ENCODE measurements at regions not wholly inside any gene's neighbourhood (a gene's known extent, or its start where the extent isn't known, plus 50 kb on each side); places are given as distances from the start of the nearest gene placed in this dataset.

- H4K20me1 ChIP-seq (ENCODE audit: control insufficient read depth, extremely low read depth, insufficient read depth, low read length) = no peaks in the 10 kb centered on the region
- H3K4me1 ChIP-seq (ENCODE audit: control insufficient read depth, extremely low read depth, insufficient read depth, low read length) = no peaks in the 10 kb centered on the region
- DNase-seq (ENCODE audit: low read depth in 2 of 2) = no peak
- no peaks in the 10 kb centered on the region for H3K79me2 ChIP-seq (ENCODE audit: control insufficient read depth, insufficient read depth, low read length)
- no peaks in the 10 kb centered on the region for H3K9me3 ChIP-seq (ENCODE audit: control insufficient read depth, insufficient read depth, low read depth, low read length)
- H3K27ac ChIP-seq (ENCODE audit: insufficient read depth, low read length) = no peak overlapping the region
- no peaks in the 10 kb centered on the region for H3K36me3 ChIP-seq (ENCODE audit: control insufficient read depth, insufficient read depth, low read length)
- TF ChIP-seq EZH2 (IDR thresholded peaks at IDR 0.05; ENCODE audit: low read length, missing control alignments) (no peak), CTCF (conservative IDR thresholded peaks at IDR 0.05 in 1 of 2, IDR thresholded peaks at IDR 0.05 in 1 of 2; ENCODE audit: low read depth in 1 of 2, low read length in 2 of 2) (no peak)
- H3K27me3 ChIP-seq (ENCODE audit: control insufficient read depth, insufficient read depth, low read length) = peaks cover 40% of the 10 kb centered on the region
- no peak overlapping the region for H2AFZ ChIP-seq (ENCODE audit: low read length)
- H3K9ac ChIP-seq (ENCODE audit: insufficient read depth, low read length) = no peak overlapping the region
- no peak overlapping the region for H3K4me3 ChIP-seq (replicated peaks in 1 of 4; ENCODE audit: control extremely low read depth in 1 of 4, insufficient read depth in 1 of 4, low read depth in 3 of 4, low read length in 4 of 4)
- H3K4me2 ChIP-seq (ENCODE audit: extremely low read depth, insufficient read depth, low read length) = no peak overlapping the region
Observed at GRCh38 chr11:123361110-123361509, 69.0 kb upstream of the GRAMD1B start.

DNA sequence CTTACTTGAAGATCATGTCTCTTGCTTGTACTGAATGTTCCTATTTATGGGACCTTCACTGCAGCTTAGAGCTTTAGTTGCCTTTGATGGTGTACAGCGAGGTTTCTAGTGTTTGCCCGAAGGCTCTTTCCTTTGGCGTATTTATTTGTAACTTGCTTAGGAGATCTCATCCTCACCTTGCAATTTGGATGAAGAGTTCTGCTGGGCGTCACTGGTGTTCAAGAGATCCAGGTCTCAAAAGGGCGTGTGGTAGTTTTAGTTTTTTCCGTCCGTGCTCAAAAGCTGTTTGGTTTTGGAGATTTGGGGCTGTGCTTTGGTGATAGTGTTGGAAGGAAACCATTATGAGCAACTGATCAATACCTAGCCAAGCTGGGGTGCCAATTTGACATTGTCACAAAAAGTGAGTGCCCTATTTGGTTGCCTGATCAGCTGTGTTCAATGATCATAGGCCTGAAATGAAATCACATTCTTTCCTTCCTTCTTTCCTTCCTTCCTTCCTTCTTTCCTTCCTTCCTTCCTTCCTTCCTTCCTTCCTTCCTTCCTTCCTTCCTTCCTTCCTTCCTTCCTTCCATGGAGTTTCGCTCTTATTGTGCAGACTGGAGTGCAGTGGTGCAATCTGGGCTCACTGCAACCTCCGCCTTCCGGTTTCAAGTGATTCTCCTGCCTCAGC is 69.7 kb upstream of the GRAMD1B start:
- Histone ChIP-seq H3K79me2 (ENCODE audit: control insufficient read depth, insufficient read depth, low read length) (no peaks in the 10 kb centered on the region), H3K9me3 (ENCODE audit: control insufficient read depth, insufficient read depth, low read depth, low read length) (no peaks in the 10 kb centered on the region), H3K27ac (ENCODE audit: insufficient read depth, low read length) (no peak overlapping the region), H3K9ac (ENCODE audit: insufficient read depth, low read length) (no peak overlapping the region), H4K20me1 (ENCODE audit: control insufficient read depth, extremely low read depth, insufficient read depth, low read length) (no peaks in the 10 kb centered on the region), H3K36me3 (ENCODE audit: control insufficient read depth, insufficient read depth, low read length) (no peaks in the 10 kb centered on the region), H2AFZ (ENCODE audit: low read length) (no peak overlapping the region), H3K4me1 (ENCODE audit: control insufficient read depth, extremely low read depth, insufficient read depth, low read length) (no peaks in the 10 kb centered on the region), H3K4me3 (replicated peaks in 1 of 4; ENCODE audit: control extremely low read depth in 1 of 4, insufficient read depth in 1 of 4, low read depth in 3 of 4, low read length in 4 of 4) (no peak overlapping the region), H3K4me2 (ENCODE audit: extremely low read depth, insufficient read depth, low read length) (no peak overlapping the region), H3K27me3 (ENCODE audit: control insufficient read depth, insufficient read depth, low read length) (peaks cover 40% of the 10 kb centered on the region)
- no peak for DNase-seq (ENCODE audit: low read depth in 2 of 2)
- no peak for TF ChIP-seq EZH2 (IDR thresholded peaks at IDR 0.05; ENCODE audit: low read length, missing control alignments)
- no peak for TF ChIP-seq CTCF (conservative IDR thresholded peaks at IDR 0.05 in 1 of 2, IDR thresholded peaks at IDR 0.05 in 1 of 2; ENCODE audit: low read depth in 1 of 2, low read length in 2 of 2)

DNA sequence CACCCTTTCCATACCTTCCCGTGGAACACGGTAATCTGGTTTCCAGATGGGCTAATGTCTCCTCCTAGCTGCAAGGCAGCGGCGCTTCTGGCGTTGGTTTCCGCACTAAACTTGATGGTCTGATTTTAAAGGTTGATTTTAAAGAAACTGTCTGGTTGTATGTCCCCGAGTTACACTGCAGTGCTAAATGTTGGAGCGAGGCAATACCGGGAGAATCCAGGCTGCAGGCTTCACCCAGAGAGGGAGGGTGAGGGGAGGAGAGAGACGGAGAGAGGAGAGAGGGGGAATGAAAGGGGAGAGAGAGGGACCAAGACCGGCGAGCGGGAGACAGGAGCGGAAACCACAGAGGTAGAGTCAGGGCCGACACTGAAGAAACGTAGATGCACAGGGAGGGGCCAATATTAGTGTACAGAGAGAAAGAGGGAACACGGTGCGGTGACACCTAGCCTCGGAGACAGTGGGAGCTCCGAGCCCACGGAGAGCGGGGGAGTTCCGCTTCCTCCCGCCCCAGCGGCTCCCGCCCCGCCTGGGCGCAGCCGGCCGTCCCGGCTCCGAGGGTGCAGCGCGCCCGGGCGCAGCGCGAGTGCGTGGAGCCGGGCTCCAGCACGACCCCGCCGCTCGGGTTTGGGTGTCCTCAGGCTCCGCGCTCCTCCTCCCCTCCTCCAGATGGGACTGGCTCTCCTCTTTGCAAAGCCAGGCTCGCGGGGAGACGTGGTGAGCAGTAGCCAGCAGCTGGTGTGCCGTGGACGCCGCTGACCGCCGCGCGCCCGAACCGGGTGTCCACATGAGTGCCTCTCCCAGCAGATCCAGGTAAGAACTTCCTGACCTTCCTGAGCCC is 71.9 kb upstream of the GRAMD1B start:
- Histone ChIP-seq H3K9me3 (ENCODE audit: control insufficient read depth, insufficient read depth, low read depth, low read length) (no peaks in the 10 kb centered on the region), H3K4me1 (ENCODE audit: control insufficient read depth, extremely low read depth, insufficient read depth, low read length) (no peaks in the 10 kb centered on the region), H3K4me2 (ENCODE audit: extremely low read depth, insufficient read depth, low read length) (no peak overlapping the region), H3K4me3 (replicated peaks in 1 of 4; ENCODE audit: control extremely low read depth in 1 of 4, insufficient read depth in 1 of 4, low read depth in 3 of 4, low read length in 4 of 4) (peak overlapping the region in 1 of 4 experiments; percentile 27), H2AFZ (ENCODE audit: low read length) (no peak overlapping the region), H3K79me2 (ENCODE audit: control insufficient read depth, insufficient read depth, low read length) (no peaks in the 10 kb centered on the region), H3K27ac (ENCODE audit: insufficient read depth, low read length) (no peak overlapping the region), H3K9ac (ENCODE audit: insufficient read depth, low read length) (no peak overlapping the region), H4K20me1 (ENCODE audit: control insufficient read depth, extremely low read depth, insufficient read depth, low read length) (no peaks in the 10 kb centered on the region), H3K27me3 (ENCODE audit: control insufficient read depth, insufficient read depth, low read length) (peaks cover 33% of the 10 kb centered on the region), H3K36me3 (ENCODE audit: control insufficient read depth, insufficient read depth, low read length) (no peaks in the 10 kb centered on the region)
- peak; percentile 0 to 8 for DNase-seq (ENCODE audit: low read depth in 2 of 2)
- peak; percentile 42 for TF ChIP-seq EZH2 (IDR thresholded peaks at IDR 0.05; ENCODE audit: low read length, missing control alignments)
- no peak for TF ChIP-seq CTCF (conservative IDR thresholded peaks at IDR 0.05 in 1 of 2, IDR thresholded peaks at IDR 0.05 in 1 of 2; ENCODE audit: low read depth in 1 of 2, low read length in 2 of 2)

Measured in fibroblast of lung (primary cell).